ENCODE measurements at regions not wholly inside any gene's neighbourhood (a gene's known extent, or its start where the extent isn't known, plus 50 kb on each side); places are given as distances from the start of the nearest gene placed in this dataset.

GRCh38 chr1:10864776-10865175 lies 68.3 kb upstream of the CASZ1 start:
- POLR2A ChIA-PET, result no interaction called here
- H3K4me1 ChIP-seq (ENCODE audit: insufficient read depth, low read length, poor library complexity, severe bottlenecking), result peaks cover 3% of the 10 kb centered on the region
- intact Hi-C loops (cut with micrococcal nuclease; ENCODE audit: unreplicated experiment), result loop anchor here (5.0 kb wide), 1 partner anchor 357 kb away; no protein-coding TSS in a partner anchor
- H4K20me1 ChIP-seq (ENCODE audit: insufficient read depth, low read length), result no peaks in the 10 kb centered on the region
- TF ChIP-seq CTCF (conservative IDR thresholded peaks at IDR 0.05; ENCODE audit: low read length) (no peak), EZH2phosphoT487 (IDR thresholded peaks at IDR 0.05; ENCODE audit: borderline replicate concordance, low read depth, low read length) (no peak)
- no peak for DNase-seq (ENCODE audit: low spot score)
- H3K27ac ChIP-seq (ENCODE audit: low read depth, low read length, poor library complexity, severe bottlenecking), result no peak overlapping the region
- H3K79me2 ChIP-seq (ENCODE audit: insufficient read depth, low read depth, low read length), result no peaks in the 10 kb centered on the region
- CTCF ChIA-PET (ENCODE audit: unreplicated experiment), result no interaction called here
- H3K4me2 ChIP-seq (ENCODE audit: low read length), result no peak overlapping the region
- no peaks in the 10 kb centered on the region for H3K9me2 ChIP-seq (ENCODE audit: insufficient read depth, low read length)
- H2AFZ ChIP-seq (ENCODE audit: low read length), result no peak overlapping the region
- BruUV-seq (replicated peaks), result no TSS peak
- H3K9me3 ChIP-seq (ENCODE audit: low read length), result no peaks in the 10 kb centered on the region
- H3K36me3 ChIP-seq (ENCODE audit: insufficient read depth, low read length), result no peaks in the 10 kb centered on the region
- H3K4me3 ChIP-seq (ENCODE audit: low read depth, low read length, poor library complexity, severe bottlenecking), result no peak overlapping the region

GRCh38 chr1:10865518-10866320 lies 69.3 kb upstream of the CASZ1 start:
- Histone ChIP-seq H3K36me3 (ENCODE audit: insufficient read depth, low read length) (no peaks in the 10 kb centered on the region), H3K27ac (ENCODE audit: low read depth, low read length, poor library complexity, severe bottlenecking) (no peak overlapping the region), H3K79me2 (ENCODE audit: insufficient read depth, low read depth, low read length) (no peaks in the 10 kb centered on the region), H3K9me2 (ENCODE audit: insufficient read depth, low read length) (no peaks in the 10 kb centered on the region), H3K4me3 (ENCODE audit: low read depth, low read length, poor library complexity, severe bottlenecking) (no peak overlapping the region), H2AFZ (ENCODE audit: low read length) (no peak overlapping the region), H3K4me2 (ENCODE audit: low read length) (no peak overlapping the region), H4K20me1 (ENCODE audit: insufficient read depth, low read length) (no peaks in the 10 kb centered on the region), H3K9me3 (ENCODE audit: low read length) (no peaks in the 10 kb centered on the region), H3K4me1 (ENCODE audit: insufficient read depth, low read length, poor library complexity, severe bottlenecking) (peaks cover 3% of the 10 kb centered on the region)
- DNase-seq (ENCODE audit: low spot score), result no peak
- intact Hi-C loops (cut with micrococcal nuclease; ENCODE audit: unreplicated experiment), result loop anchor here (2.0 to 5.0 kb wide), 2 partner anchors 173 to 358 kb away; no protein-coding TSS in a partner anchor
- ChIA-PET CTCF (ENCODE audit: unreplicated experiment) (no interaction called here), POLR2A (no interaction called here)
- TF ChIP-seq CTCF (conservative IDR thresholded peaks at IDR 0.05; ENCODE audit: low read length) (no peak), EZH2phosphoT487 (IDR thresholded peaks at IDR 0.05; ENCODE audit: borderline replicate concordance, low read depth, low read length) (no peak)
- BruUV-seq (replicated peaks), result no TSS peak

All from OCI-LY7 (cell line).